Keratinocyte (primary cell): ENCODE measurements at regions not wholly inside any gene's neighbourhood (a gene's known extent, or its start where the extent isn't known, plus 50 kb on each side); places are given as distances from the start of the nearest gene placed in this dataset.

Source experiments
- DNase-seq: peaks from one replicate; pipeline ENCODE4 v3.0.0-alpha.2; 2011; ENCODE audit warnings: low read depth, missing footprints, low spot score
- FAIRE-seq: peaks from 2 replicates; lab custom pipeline; 2011; peaks lifted over from hg19 to GRCh38; lab: Jason Lieb, UNC
- H2AFZ ChIP-seq: 2 replicates; pipeline ENCODE4 v1.6.0; 2012; ENCODE audit warnings: low read length, control low read depth, inconsistent platforms; ENCODE audit not compliant: control insufficient read depth
- H3K27ac ChIP-seq: 2 replicates; pipeline ENCODE4 v1.5.1; 2011; ENCODE audit warnings: low read length; ENCODE audit not compliant: control insufficient read depth, insufficient read depth
- H3K27me3 ChIP-seq: 3 replicates; pipeline ENCODE4 v1.6.0; 2011; ENCODE audit warnings: low read length; ENCODE audit not compliant: control insufficient read depth, insufficient read depth; ENCODE audit errors: extremely low read depth
- H3K36me3 ChIP-seq, 2 experiments: 2 replicates in 1 of 2; 3 replicates in 1 of 2; pipeline ENCODE4 v1.5.1; 2011; ENCODE audit warnings: low read length in 2 of 2, mild to moderate bottlenecking in 1 of 2; ENCODE audit not compliant: control insufficient read depth in 2 of 2, insufficient read depth in 2 of 2; ENCODE audit errors: extremely low read depth in 1 of 2
- H3K4me1 ChIP-seq: 3 replicates; pipeline ENCODE4 v1.5.1; 2011; ENCODE audit warnings: low read length; ENCODE audit not compliant: control insufficient read depth, insufficient read depth; ENCODE audit errors: extremely low read depth
- H3K4me2 ChIP-seq: 3 replicates; pipeline ENCODE4 v1.6.0; 2011; ENCODE audit warnings: low read depth, low read length; ENCODE audit not compliant: control insufficient read depth, insufficient read depth; ENCODE audit errors: extremely low read depth
- H3K4me3 ChIP-seq, 3 experiments: fragments of 200-600 bp in 1 of 3; sonication (generic) in 1 of 3; 2 replicates in 2 of 3; 3 replicates in 1 of 3; pipeline ENCODE4 v1.5.1; 2011 to 2016; ENCODE audit warnings: low read length in 3 of 3, mild to moderate bottlenecking in 3 of 3, control low read depth in 2 of 3, inconsistent platforms in 1 of 3, low read depth in 1 of 3, mixed read lengths in 1 of 3, mixed run types in 1 of 3, moderate library complexity in 1 of 3; ENCODE audit not compliant: control insufficient read depth in 2 of 3, insufficient read depth in 2 of 3; ENCODE audit errors: extremely low read depth in 1 of 3
- H3K79me2 ChIP-seq: 2 replicates; pipeline ENCODE4 v1.6.0; 2012; ENCODE audit warnings: low read length; ENCODE audit not compliant: control insufficient read depth, insufficient read depth
- H3K9ac ChIP-seq: 3 replicates; pipeline ENCODE4 v1.6.0; 2011; ENCODE audit warnings: low read length; ENCODE audit not compliant: control insufficient read depth, insufficient read depth; ENCODE audit errors: extremely low read depth
- H3K9me1 ChIP-seq: 3 replicates; pipeline ENCODE4 v1.6.0; 2011; ENCODE audit warnings: low read length; ENCODE audit not compliant: control insufficient read depth, insufficient read depth; ENCODE audit errors: extremely low read depth
- H3K9me3 ChIP-seq: 2 replicates; pipeline ENCODE4 v1.5.1; 2012; ENCODE audit warnings: low read depth, low read length; ENCODE audit not compliant: control insufficient read depth
- H4K20me1 ChIP-seq: 3 replicates; pipeline ENCODE4 v1.6.0; 2011; ENCODE audit warnings: low read length; ENCODE audit not compliant: control insufficient read depth, insufficient read depth; ENCODE audit errors: extremely low read depth
- CTCF ChIP-seq, 3 experiments: IDR thresholded peaks in 1 of 3; conservative IDR thresholded peaks in 1 of 3; optimal IDR thresholded peaks in 1 of 3; 2 replicates in 2 of 3; 3 replicates in 1 of 3; pipeline versions ENCODE3 to v1.5.1; 2011; ENCODE audit warnings: low read length in 3 of 3, mild to moderate bottlenecking in 3 of 3, moderate library complexity in 2 of 3, control low read depth in 1 of 3, inconsistent platforms in 1 of 3; ENCODE audit not compliant: insufficient read depth in 2 of 3; ENCODE audit errors: extremely low read depth in 1 of 3
- EZH2 ChIP-seq: IDR thresholded peaks from one replicate; pipeline ENCODE4 v1.6.1; 2012; ENCODE audit warnings: inconsistent platforms, mild to moderate bottlenecking, low read length, moderate library complexity
- dilution Hi-C: fragments of 300-500 bp; cut with MboI; formaldehyde crosslinking; loops from one replicate; pipeline ENCODE4 v1.7.0; 2020; ENCODE audit warnings: low sequenced_read_pairs; ENCODE audit not compliant: extremely low pct_ligation_motif_present

- Histone ChIP-seq H3K27ac (no peak overlapping the region), H3K36me3 (no peaks in the 10 kb centered on the region), H3K9ac (no peak overlapping the region), H3K79me2 (no peaks in the 10 kb centered on the region), H3K9me3 (no peaks in the 10 kb centered on the region), H3K27me3 (no peaks in the 10 kb centered on the region), H3K4me1 (no peaks in the 10 kb centered on the region), H3K9me1 (no peaks in the 10 kb centered on the region), H3K4me2 (no peak overlapping the region), H3K4me3 (no peak overlapping the region), H2AFZ (no peak overlapping the region), H4K20me1 (no peaks in the 10 kb centered on the region)
- DNase-seq (no peak), FAIRE-seq (no peak)
- dilution Hi-C loops, result no loop called here
- TF ChIP-seq CTCF (optimal IDR thresholded peaks at IDR 0.05 in 1 of 3, IDR thresholded peaks at IDR 0.05 in 1 of 3, conservative IDR thresholded peaks at IDR 0.05 in 1 of 3; ENCODE audit: extremely low read depth in 1 of 3, insufficient read depth in 2 of 3, low read length in 3 of 3) (no peak), EZH2 (no peak)
Observed at GRCh38 chr12:114975640-114976310, 291.8 kb upstream of the TBX3 start.

GRCh38 chr12:114974826-114975639 lies 291.1 kb upstream of the TBX3 start:
- Histone ChIP-seq H3K4me2 (no peak overlapping the region), H4K20me1 (no peaks in the 10 kb centered on the region), H2AFZ (no peak overlapping the region), H3K4me1 (no peaks in the 10 kb centered on the region), H3K27me3 (no peaks in the 10 kb centered on the region), H3K9me1 (no peaks in the 10 kb centered on the region), H3K27ac (no peak overlapping the region), H3K79me2 (no peaks in the 10 kb centered on the region), H3K9me3 (no peaks in the 10 kb centered on the region), H3K4me3 (no peak overlapping the region), H3K36me3 (no peaks in the 10 kb centered on the region), H3K9ac (no peak overlapping the region)
- FAIRE-seq (no peak), DNase-seq (no peak)
- dilution Hi-C loops, result no loop called here
- no peak for TF ChIP-seq EZH2
